NCI-H2029 treated with DMSO at 0.1 percent for 48 hours (cell line): ENCODE measurements at regions not wholly inside any gene's neighbourhood (a gene's known extent, or its start where the extent isn't known, plus 50 kb on each side); places are given as distances from the start of the nearest gene placed in this dataset.
"Not testable (repeated sequence)": the region's sequence is repeated elsewhere in the genome, so short reads cannot be mapped to it uniquely, and the experiment has no call there.

Source experiments
- DNase-seq: peaks from one replicate; lab custom pipeline; 2025; lab: John Stamatoyannopoulos, UW

GRCh38 chr22:48758881-48759875 lies 1068.5 kb downstream of the BRD1 start:
- no peak for DNase-seq

- no peak for DNase-seq
Measured at GRCh38 chr22:48757985-48758561, 1069.6 kb downstream of the BRD1 start.

DNA sequence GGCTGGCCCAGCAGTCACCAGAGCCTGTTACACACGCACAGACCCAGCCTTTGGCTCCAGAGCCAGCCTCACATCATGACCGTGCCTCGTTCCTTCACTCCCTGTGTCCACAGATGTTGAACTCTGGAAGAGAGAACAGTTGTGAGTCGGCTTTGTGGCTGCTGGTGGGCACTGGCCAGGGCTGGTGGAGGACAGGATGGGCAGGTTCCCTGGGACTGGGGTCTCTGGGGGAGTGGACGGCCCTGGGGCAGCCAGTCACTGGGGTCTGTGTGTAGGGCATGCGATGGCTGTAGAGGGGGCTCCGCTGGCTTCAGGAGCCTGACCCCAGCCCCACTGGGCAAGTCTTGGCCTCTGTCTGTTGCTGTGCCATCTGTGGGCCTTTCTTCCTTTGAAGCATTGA lies 1070.1 kb downstream of the BRD1 start:
- DNase-seq = no peak

DNA sequence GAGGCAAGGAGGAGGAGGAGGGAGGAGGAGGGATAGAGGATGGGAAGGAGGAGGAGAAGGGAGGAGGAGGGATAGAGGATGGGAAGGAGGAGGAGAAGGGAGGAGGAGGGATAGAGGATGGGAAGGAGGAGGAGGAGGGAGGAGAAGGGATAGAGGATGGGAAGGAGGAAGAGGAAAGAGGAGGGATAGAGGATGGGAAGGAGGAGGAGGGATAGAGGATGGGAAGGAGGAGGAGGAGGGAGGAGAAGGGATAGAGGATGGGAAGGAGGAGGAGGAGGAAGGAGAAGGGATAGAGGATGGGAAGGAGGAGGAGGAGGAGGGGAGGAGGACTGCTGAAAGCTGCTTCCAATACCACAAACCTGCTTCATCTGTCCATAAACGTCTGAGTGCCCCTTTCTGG lies 1070.5 kb downstream of the BRD1 start:
- DNase-seq = not testable (repeated sequence)

GRCh38 chr22:48756146-48757111 lies 1071.2 kb downstream of the BRD1 start:
- DNase-seq = no peak

DNA sequence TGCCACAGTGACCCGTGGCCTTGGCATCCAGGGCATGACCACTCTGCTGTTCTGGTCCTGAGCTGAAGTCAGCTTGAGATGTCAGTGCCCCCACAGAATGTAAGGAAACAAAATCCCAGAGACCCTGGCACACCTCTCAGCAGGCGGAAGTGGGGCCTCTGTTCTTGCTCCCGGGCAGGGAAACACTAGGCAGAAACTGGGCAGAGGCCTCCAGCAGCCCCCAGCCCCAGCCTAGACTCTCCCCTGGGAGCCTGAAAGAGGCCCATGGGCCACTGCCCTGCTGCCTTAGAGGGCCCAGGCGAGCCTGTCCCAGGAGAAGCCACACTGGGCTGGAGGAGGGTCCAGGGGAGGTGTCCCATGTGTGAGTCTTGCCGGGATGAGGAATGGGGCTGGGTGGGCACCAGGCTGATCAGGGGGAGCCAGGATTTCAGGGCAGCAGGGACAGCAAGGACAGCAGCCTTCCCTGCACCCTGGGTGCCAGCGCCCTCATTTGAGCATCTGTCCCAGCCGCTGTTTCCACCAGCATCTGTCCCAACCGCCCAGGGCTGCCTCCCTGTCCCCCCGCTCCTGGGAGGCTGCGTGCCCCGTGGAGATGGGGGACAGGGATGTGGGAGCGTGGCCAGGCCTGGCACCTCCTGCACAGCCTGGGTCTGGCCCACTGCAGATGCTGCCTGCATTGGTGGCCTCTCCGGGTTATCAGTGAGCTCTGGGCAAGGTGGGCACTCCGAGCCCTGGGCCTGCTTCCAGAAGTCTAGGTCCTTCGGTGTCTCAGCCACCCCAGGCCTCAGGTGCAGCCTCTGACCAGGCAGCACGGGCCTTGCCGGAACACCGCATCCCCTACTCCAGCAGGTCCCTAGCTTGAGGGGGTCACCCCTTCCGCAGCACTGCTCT lies 1072.4 kb downstream of the BRD1 start:
- DNase-seq = no peak

GRCh38 chr22:48754611-48755058 lies 1073.0 kb downstream of the BRD1 start:
- no peak for DNase-seq

- no peak for DNase-seq
Measured at GRCh38 chr22:48753752-48754517, 1073.7 kb downstream of the BRD1 start.

- DNase-seq = no peak
Measured at GRCh38 chr22:48753381-48753730, 1074.3 kb downstream of the BRD1 start.

- no peak for DNase-seq
Measured at GRCh38 chr22:48752451-48753380, 1075.0 kb downstream of the BRD1 start.

DNA sequence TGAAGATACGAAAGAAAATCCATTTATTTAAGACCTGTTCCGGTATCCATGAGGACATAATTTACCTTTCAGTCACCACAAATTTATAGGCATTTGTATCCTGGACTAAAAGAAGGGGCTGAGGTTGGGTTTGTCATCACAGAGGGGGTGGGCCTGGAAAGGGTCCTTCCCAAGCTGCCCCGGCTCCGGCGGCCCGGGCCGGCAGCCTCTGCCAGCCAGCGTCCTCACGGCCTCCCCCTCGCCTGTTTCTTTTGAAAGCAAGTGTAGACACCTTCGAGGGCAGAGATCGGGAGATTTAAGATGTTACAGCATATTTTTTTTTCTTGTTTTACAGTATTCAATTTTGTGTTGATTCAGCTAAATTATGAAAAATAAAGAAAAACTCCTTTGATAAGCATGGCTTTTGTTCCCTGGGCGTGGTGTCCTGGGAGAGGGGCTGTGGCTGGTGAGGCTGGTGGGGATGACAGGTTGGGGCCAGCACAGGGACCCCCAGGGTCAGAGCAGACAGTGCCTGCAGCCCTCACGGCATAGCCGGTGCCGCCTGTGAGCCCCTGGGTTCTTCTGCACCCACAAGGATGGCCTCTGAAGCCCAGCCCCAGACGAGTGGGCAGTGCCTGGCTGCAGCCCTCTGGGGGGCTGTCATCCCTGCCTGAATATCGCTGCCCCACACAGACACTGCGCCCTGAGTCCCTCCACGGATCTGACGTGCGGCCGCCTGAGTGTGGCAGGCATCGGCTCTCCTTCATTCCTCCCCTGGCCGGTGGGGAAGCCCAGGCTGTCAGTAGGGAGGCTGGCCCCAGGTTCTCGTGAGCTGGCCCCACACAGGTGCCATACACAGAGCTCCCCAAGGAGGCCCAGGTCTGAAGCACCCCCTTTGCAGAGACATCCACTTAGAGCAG lies 1075.9 kb downstream of the BRD1 start:
- no peak for DNase-seq

DNA sequence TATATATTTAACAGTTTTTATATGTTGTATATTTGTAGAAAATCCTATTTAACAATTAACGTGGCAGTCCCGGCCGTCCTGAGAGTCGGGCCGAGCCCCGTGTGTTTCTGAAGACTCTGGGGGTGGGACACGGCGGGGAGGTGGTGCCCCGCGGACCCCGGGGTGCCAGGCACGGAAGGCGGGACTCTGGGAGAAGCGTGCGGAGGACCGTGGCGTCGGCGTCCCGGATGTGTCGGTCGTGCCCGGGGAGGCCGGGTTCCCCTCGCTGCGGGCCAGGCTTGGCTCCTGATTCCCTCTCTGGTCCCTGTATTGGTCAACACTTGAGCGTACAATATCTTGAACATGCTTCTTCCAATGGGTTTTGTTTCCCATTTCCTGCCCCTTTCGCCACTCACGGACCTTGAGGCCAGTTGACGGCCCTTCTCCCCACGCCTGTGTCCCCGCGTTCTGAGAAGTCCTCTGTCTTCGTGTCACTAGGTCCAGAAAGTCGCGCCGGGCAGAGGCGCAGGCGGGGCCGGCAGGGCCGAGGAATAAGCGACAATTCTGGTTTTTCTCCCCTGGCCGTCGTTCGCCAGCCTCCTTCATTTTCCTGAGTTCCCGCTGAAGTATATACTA lies 1076.7 kb downstream of the BRD1 start:
- no peak for DNase-seq

- DNase-seq = no peak
Measured at GRCh38 chr22:48750282-48750681, 1077.4 kb downstream of the BRD1 start.

DNA sequence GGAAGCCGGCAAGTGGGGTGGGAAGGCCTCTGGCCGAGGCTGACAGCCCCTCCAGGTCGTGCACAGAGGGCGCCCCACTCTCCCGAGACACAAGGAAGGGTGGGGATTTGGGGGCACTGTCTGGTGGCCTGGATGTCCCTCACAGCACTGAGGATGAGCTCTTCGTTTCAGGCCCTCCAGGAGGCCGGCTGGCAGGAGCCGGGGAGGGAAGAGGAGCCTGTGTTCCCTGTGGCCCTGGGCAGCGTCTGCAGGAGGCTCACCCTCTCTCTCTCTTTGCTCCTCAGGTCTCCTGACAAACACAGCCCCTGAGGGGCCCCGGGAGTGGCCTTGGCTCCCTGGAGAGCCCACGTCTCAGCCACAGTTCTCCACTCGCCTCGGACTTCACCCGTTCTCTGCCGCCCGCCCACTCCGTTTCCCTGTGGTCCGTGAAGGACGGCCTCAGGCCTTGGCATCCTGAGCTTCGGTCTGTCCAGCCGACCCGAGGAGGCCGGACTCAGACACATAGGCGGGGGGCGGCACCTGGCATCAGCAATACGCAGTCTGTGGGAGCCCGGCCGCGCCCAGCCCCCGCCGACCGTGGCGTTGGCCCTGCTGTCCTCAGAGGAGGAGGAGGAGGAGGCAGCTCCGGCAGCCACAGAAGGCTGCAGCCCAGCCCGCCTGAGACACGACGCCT lies 1078.0 kb downstream of the BRD1 start:
- DNase-seq = no peak

DNA sequence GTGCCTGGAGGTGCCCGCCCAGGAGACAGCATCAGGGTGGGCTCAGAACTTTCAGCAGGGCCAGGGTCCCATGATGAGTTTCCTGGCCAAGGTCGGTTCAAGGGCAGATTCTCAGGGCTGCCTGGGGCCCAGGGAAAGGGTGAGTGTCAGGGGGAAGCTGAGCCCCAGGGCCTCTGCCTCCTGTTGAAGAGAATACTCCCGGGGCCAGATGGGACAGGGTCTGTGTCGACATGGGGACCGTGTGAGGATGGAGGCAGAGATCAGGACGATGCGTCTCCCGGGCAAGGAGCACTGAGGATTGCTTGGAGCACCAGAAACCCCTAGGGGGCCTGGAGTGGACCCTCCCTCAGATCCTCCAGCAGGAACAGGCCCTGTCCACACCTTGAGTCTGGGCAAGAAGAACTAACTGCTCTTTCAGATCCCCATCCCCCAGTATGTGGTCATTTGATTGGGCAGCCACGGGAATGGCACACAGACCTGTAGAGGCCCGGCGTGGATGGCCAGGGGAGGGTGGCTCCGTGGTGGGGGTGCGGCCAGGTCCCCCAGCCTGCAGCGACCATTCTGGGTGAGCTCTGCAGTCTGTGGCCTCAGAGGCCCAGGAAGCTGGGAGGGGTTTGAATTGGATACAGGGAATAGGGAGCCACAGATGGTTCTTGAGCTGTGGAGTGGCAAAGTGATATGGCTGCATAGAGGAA lies 1078.7 kb downstream of the BRD1 start:
- DNase-seq = no peak

- DNase-seq = no peak
Measured at GRCh38 chr22:48748113-48748859, 1079.4 kb downstream of the BRD1 start.
